GM21381 (cell line): ENCODE measurements at regions not wholly inside any gene's neighbourhood (a gene's known extent, or its start where the extent isn't known, plus 50 kb on each side); places are given as distances from the start of the nearest gene placed in this dataset.
A peak's percentile ranks its signal among the peaks of the same experiment; 100 is the strongest.

ENCODE experiments used
- ATAC-seq: cut with Tn5 transposase; IDR thresholded peaks from one replicate; pipeline ENCODE4 v1.9.1; 2021; ENCODE audit warnings: mild to moderate bottlenecking, moderate library complexity; ENCODE audit not compliant: unreplicated experiment

GRCh38 chr5:159833846-159834245, 82.4 kb upstream of the ADRA1B start:
- no peak for ATAC-seq

- ATAC-seq: no peak
Observed at GRCh38 chr5:159835548-159835947, 80.7 kb upstream of the ADRA1B start.

GRCh38 chr5:159836691-159837090, 79.6 kb upstream of the ADRA1B start:
- no peak for ATAC-seq

- ATAC-seq: no peak
Observed at GRCh38 chr5:159837860-159838259, 78.4 kb upstream of the ADRA1B start.

- no peak for ATAC-seq
Observed at GRCh38 chr5:159838551-159839222, 77.6 kb upstream of the ADRA1B start.

- no peak for ATAC-seq
Observed at GRCh38 chr5:159844267-159845121, 71.8 kb upstream of the ADRA1B start.

GRCh38 chr5:159849437-159850083, 66.7 kb upstream of the ADRA1B start:
- ATAC-seq: no peak

GRCh38 chr5:159850160-159850559, 66.1 kb upstream of the ADRA1B start:
- no peak for ATAC-seq

GRCh38 chr5:159851053-159851452, 65.2 kb upstream of the ADRA1B start:
- no peak for ATAC-seq

- no peak for ATAC-seq
Observed at GRCh38 chr5:159854916-159855315, 61.4 kb upstream of the ADRA1B start.

GRCh38 chr5:159855476-159856191, 60.6 kb upstream of the ADRA1B start:
- ATAC-seq: no peak

- no peak for ATAC-seq
Observed at GRCh38 chr5:159858871-159859270, 57.4 kb upstream of the ADRA1B start.

GRCh38 chr5:159861086-159861485, 55.2 kb upstream of the ADRA1B start:
- ATAC-seq: no peak

- peak; percentile 88 for ATAC-seq
Observed at GRCh38 chr5:159864885-159865691, 51.2 kb upstream of the ADRA1B start.

- ATAC-seq: no peak
Observed at GRCh38 chr5:159866093-159866492, 50.2 kb upstream of the ADRA1B start.
